HepG2 (cell line): ENCODE measurements at regions not wholly inside any gene's neighbourhood (a gene's known extent, or its start where the extent isn't known, plus 50 kb on each side); places are given as distances from the start of the nearest gene placed in this dataset.
A peak's percentile ranks its signal among the peaks of the same experiment; 100 is the strongest.

ENCODE experiments used
- ATAC-seq: fragments of 200-7000 bp; cut with Tn5 transposase; 3 replicates; pipeline ENCODE4 v1.9.1; 2020; ENCODE audit warnings: mild to moderate bottlenecking, moderate library complexity
- BruUV-seq: library from RNA; stranded (reverse); fragments of 400-500 nt; replicated peaks from 2 replicates; lab custom pipeline; 2021; lab: Mats Ljungman, UMichigan
- CTCF ChIA-PET: fragments of 300-600 bp; formaldehyde crosslinking; extraction: SDS; loops from one replicate; lab custom pipeline; 2021; ENCODE audit warnings: low total read pairs, inconsistent platforms, low intra/inter-chr PET ratio; lab: Yijun Ruan, JAX
- POLR2A ChIA-PET: fragments of 350-600 bp; sonication (Branson Sonifier 250); formaldehyde crosslinking; loops from one replicate; lab custom pipeline; 2020; ENCODE audit warnings: antibody characterized with exemption, inconsistent platforms; lab: Yijun Ruan, JAX
- DNase-seq: peaks from one replicate; pipeline ENCODE4 v3.0.0-alpha.2; 2015; ENCODE audit warnings: low spot score
- FAIRE-seq: peaks from 3 replicates; lab custom pipeline; 2011; peaks lifted over from hg19 to GRCh38; lab: Jason Lieb, UNC
- H2AFZ ChIP-seq: one replicate; pipeline ENCODE4 v1.6.1; 2011; ENCODE audit warnings: low read length, inconsistent platforms
- H3K27ac ChIP-seq: fragments of 300-600 bp; 3 replicates; pipeline ENCODE4 v1.8.0; 2011; ENCODE audit warnings: mixed run types, mild to moderate bottlenecking, mixed read lengths, low read length, inconsistent platforms; ENCODE audit not compliant: insufficient read depth; ENCODE audit errors: extremely low read length
- H3K27me3 ChIP-seq, 2 experiments: fragments of 200-600 bp in 1 of 2; 2 replicates in 1 of 2; 3 replicates in 1 of 2; pipeline versions ENCODE4 v1.6.0 to v1.8.0; 2011; ENCODE audit warnings: low read length in 2 of 2, mild to moderate bottlenecking in 2 of 2, moderate library complexity in 2 of 2, inconsistent platforms in 1 of 2; ENCODE audit not compliant: insufficient read depth in 2 of 2, control insufficient read depth in 1 of 2
- H3K36me3 ChIP-seq, 2 experiments: fragments of 200-600 bp in 1 of 2; replicated peaks in 1 of 2; 2 replicates in 1 of 2; 3 replicates in 1 of 2; pipeline versions ENCODE4 v1.5.1 to v1.8.0; 2011; ENCODE audit warnings: low read length in 2 of 2, inconsistent platforms in 1 of 2; ENCODE audit not compliant: insufficient read depth in 2 of 2, control insufficient read depth in 1 of 2
- H3K4me1 ChIP-seq: 2 replicates; pipeline ENCODE4 v1.5.1; 2012; ENCODE audit warnings: low read length, inconsistent platforms; ENCODE audit not compliant: insufficient read depth
- H3K4me2 ChIP-seq: 2 replicates; pipeline ENCODE4 v1.6.0; 2011; ENCODE audit warnings: low read depth, low read length, inconsistent platforms
- H3K4me3 ChIP-seq, 3 experiments: fragments of 200-600 bp in 1 of 3; sonication (generic), shearing (Covaris generic) in 1 of 3; replicated peaks in 1 of 3; 2 replicates each; pipeline ENCODE4 v1.5.1; 2011 to 2016; ENCODE audit warnings: low read length in 3 of 3, inconsistent platforms in 2 of 3, low read depth in 2 of 3, mild to moderate bottlenecking in 2 of 3, control low read depth in 1 of 3, mixed read lengths in 1 of 3; ENCODE audit not compliant: insufficient read depth in 1 of 3
- H3K79me2 ChIP-seq: one replicate; pipeline ENCODE4 v1.6.1; 2011; ENCODE audit warnings: low read length, inconsistent platforms; ENCODE audit not compliant: insufficient read depth
- H3K9ac ChIP-seq: 2 replicates; pipeline ENCODE4 v1.6.0; 2011; ENCODE audit warnings: mild to moderate bottlenecking, low read depth, low read length, inconsistent platforms; ENCODE audit not compliant: insufficient read depth
- H3K9me3 ChIP-seq: 2 replicates; pipeline ENCODE4 v1.5.1; 2012; ENCODE audit warnings: mild to moderate bottlenecking, low read length
- H4K20me1 ChIP-seq: 2 replicates; pipeline ENCODE4 v1.6.0; 2011; ENCODE audit warnings: inconsistent platforms, mild to moderate bottlenecking, low read length, moderate library complexity; ENCODE audit not compliant: insufficient read depth
- ASH2L ChIP-seq: fragments of 300-600, 200-600 bp; sonication (generic); IDR thresholded peaks from 2 replicates; pipeline ENCODE4 v1.7.0; 2017; ENCODE audit warnings: low read depth, mild to moderate bottlenecking, moderate library complexity, mixed read lengths, low read length; ENCODE audit not compliant: insufficient read length
- CREB1 ChIP-seq, 2 experiments: fragments of 450-650 bp in 1 of 2; IDR thresholded peaks; 2 replicates each; pipeline ENCODE4 v1.6.1; 2016 to 2017; ENCODE audit warnings: control low read depth in 1 of 2, mild to moderate bottlenecking in 1 of 2, missing compliant biosample characterization in 1 of 2, missing genetic modification characterization in 1 of 2
- FOXM1 ChIP-seq: sonication (generic); formaldehyde crosslinking; IDR thresholded peaks from 2 replicates; pipeline ENCODE4 v1.5.0; 2020; ENCODE audit warnings: missing genetic modification reagents
- TEAD2 ChIP-seq: sonication (generic); formaldehyde crosslinking; IDR thresholded peaks from 2 replicates; pipeline ENCODE4 v1.9.0; 2021; ENCODE audit warnings: missing genetic modification reagents
- U2AF1 ChIP-seq: fragments of 200-400 bp; formaldehyde crosslinking; optimal IDR thresholded peaks from 2 replicates; pipeline ENCODE3; 2017; ENCODE audit warnings: mild to moderate bottlenecking, low read depth, low read length
- ZNF101 ChIP-seq: sonication (generic); formaldehyde crosslinking; IDR thresholded peaks from 2 replicates; pipeline ENCODE4 v1.4.0; 2020; ENCODE audit warnings: mild to moderate bottlenecking, low read depth, missing genetic modification reagents, borderline replicate concordance
- ZNF318 ChIP-seq: sonication (generic); formaldehyde crosslinking; IDR thresholded peaks from 2 replicates; pipeline ENCODE4 v1.4.0; 2020; ENCODE audit warnings: mild to moderate bottlenecking, missing genetic modification reagents
- ZNF335 ChIP-seq: sonication (generic); formaldehyde crosslinking; IDR thresholded peaks from 2 replicates; pipeline ENCODE4 v1.4.0; 2020; ENCODE audit warnings: missing genetic modification reagents
- WGBS: methylation state at CpG from one replicate; pipeline ENCODE4 v1.1.6; 2017; ENCODE audit warnings: low lambda C conversion rate; 5-methylcytosine and 5-hydroxymethylcytosine counted together
- in situ Hi-C: cut with HindIII; loops from 2 replicates; pipeline ENCODE4 v1.10.0; 2017; ENCODE audit warnings: low pct_unique_long_range_greater_than_20kb; ENCODE audit not compliant: extremely low pct_ligation_motif_present
- intact Hi-C: fragments of 100-400 bp; cut with micrococcal nuclease; formaldehyde crosslinking; loops from one replicate; pipeline ENCODE4 v1.10.0; 2022; ENCODE audit not compliant: unreplicated experiment

GRCh38 chr6:159578629-159579028, 114.4 kb downstream of the SOD2 start:
- Histone ChIP-seq H3K36me3 (no peaks in the 10 kb centered on the region), H3K79me2 (no peaks in the 10 kb centered on the region), H3K4me1 (no peaks in the 10 kb centered on the region), H3K27me3 (peaks cover 1 to 42% of the 10 kb centered on the region in 2 experiments; a peak in 4 of 5 replicates), H3K9me3 (no peaks in the 10 kb centered on the region), H3K9ac (no peak overlapping the region), H2AFZ (no peak overlapping the region), H3K4me2 (no peak overlapping the region)
- intact Hi-C loops: no loop called here
- 25% methylated on average over 5 of the region's 5 CpGs for WGBS
- ChIA-PET CTCF (no interaction called here), POLR2A (no interaction called here)
- ATAC-seq: peak; percentile 51
- no peak for DNase-seq
- FAIRE-seq: no peak
- no TSS peak for BruUV-seq
- TF ChIP-seq FOXM1 (CRISPR knock-in tag) (no peak), TEAD2 (CRISPR knock-in tag) (no peak), U2AF1 (no peak), ASH2L (no peak), CREB1 (IDR thresholded peaks at IDR 0.05) (peak; percentile 78), CREB1 (CRISPR knock-in tag; IDR thresholded peaks at IDR 0.05) (no peak)
- TF ChIP-seq, all 625 proteins: peak for 1
- H3K27ac ChIP-seq: no peak overlapping the region
- H3K4me3 ChIP-seq: no peak overlapping the region
- in situ Hi-C loops: no loop called here
- H4K20me1 ChIP-seq: no peaks in the 10 kb centered on the region

- Histone ChIP-seq H2AFZ (no peak overlapping the region), H3K9ac (no peak overlapping the region), H3K79me2 (no peaks in the 10 kb centered on the region)
- no TSS peak for BruUV-seq
- TF ChIP-seq ZNF335 (CRISPR knock-in tag) (no peak), ZNF101 (CRISPR knock-in tag) (no peak), ZNF318 (CRISPR knock-in tag) (no peak)
- TF ChIP-seq, all 625 proteins: peak for 0
- Histone ChIP-seq H4K20me1 (no peaks in the 10 kb centered on the region), H3K4me1 (no peaks in the 10 kb centered on the region), H3K27ac (no peak overlapping the region), H3K27me3 (peaks cover 1 to 38% of the 10 kb centered on the region in 2 experiments; a peak in 4 of 5 replicates), H3K4me2 (no peak overlapping the region), H3K4me3 (no peak overlapping the region), H3K9me3 (no peaks in the 10 kb centered on the region), H3K36me3 (no peaks in the 10 kb centered on the region)
- ATAC-seq (no peak), DNase-seq (no peak), FAIRE-seq (no peak)
- intact Hi-C loops (no loop called here), in situ Hi-C loops (no loop called here)
- POLR2A ChIA-PET: no interaction called here
- CTCF ChIA-PET: no interaction called here
- WGBS: 26% methylated on average over 5 of the region's 5 CpGs
These were observed 115.5 kb downstream of the SOD2 start for GRCh38 chr6:159577564-159577963.
